ENCODE measurements at regions not wholly inside any gene's neighbourhood (a gene's known extent, or its start where the extent isn't known, plus 50 kb on each side); places are given as distances from the start of the nearest gene placed in this dataset.
"Not testable (repeated sequence)": the region's sequence is repeated elsewhere in the genome, so short reads cannot be mapped to it uniquely, and the experiment has no call there.

- DNase-seq: no peak
These were observed 51.1 kb upstream of the ROPN1 start for GRCh38 chr3:124043023-124043422.

- no peak for DNase-seq
These were observed 53.0 kb upstream of the ROPN1 start for GRCh38 chr3:124044956-124045355.

- DNase-seq: no peak
These were observed 57.3 kb upstream of the ROPN1 start for GRCh38 chr3:124048967-124049798.

GRCh38 chr3:124051636-124052035 is 59.7 kb upstream of the ROPN1 start:
- no peak for DNase-seq

- no peak for DNase-seq
These were observed 61.9 kb upstream of the ROPN1 start for GRCh38 chr3:124053871-124054270.

- DNase-seq: no peak
These were observed 64.9 kb upstream of the ROPN1 start for GRCh38 chr3:124056846-124057245.

- DNase-seq: no peak
These were observed 65.5 kb upstream of the ROPN1 start for GRCh38 chr3:124057420-124057819.

- DNase-seq: peak; percentile 1
These were observed 67.7 kb upstream of the ROPN1 start for GRCh38 chr3:124059580-124059979.

- no peak for DNase-seq
These were observed 71.4 kb upstream of the ROPN1 start for GRCh38 chr3:124063197-124063909.

- no peak for DNase-seq
These were observed 72.1 kb upstream of the ROPN1 start for GRCh38 chr3:124064050-124064449.

GRCh38 chr3:124066543-124066942 is 74.6 kb upstream of the ROPN1 start:
- DNase-seq: not testable (repeated sequence)

- not testable (repeated sequence) for DNase-seq
These were observed 77.8 kb upstream of the ROPN1 start for GRCh38 chr3:124069706-124070105.

GRCh38 chr3:124075090-124075489 is 83.2 kb upstream of the ROPN1 start:
- not testable (repeated sequence) for DNase-seq

- no peak for DNase-seq
These were observed 83.8 kb upstream of the ROPN1 start for GRCh38 chr3:124075753-124076152.

- no peak for DNase-seq
These were observed 84.3 kb upstream of the ROPN1 start for GRCh38 chr3:124076235-124076634.

- DNase-seq: peak; percentile 44
These were observed 87.3 kb upstream of the ROPN1 start for GRCh38 chr3:124078953-124079911.

GRCh38 chr3:124079912-124080276 is 88.0 kb upstream of the ROPN1 start:
- no peak for DNase-seq

- DNase-seq: no peak
These were observed 90.4 kb upstream of the ROPN1 start for GRCh38 chr3:124082343-124082742.

GRCh38 chr3:124084022-124084881 is 92.3 kb upstream of the ROPN1 start:
- DNase-seq: no peak

- DNase-seq: no peak
These were observed 96.9 kb upstream of the ROPN1 start for GRCh38 chr3:124088801-124089200.

GRCh38 chr3:124089214-124089613 is 97.3 kb upstream of the ROPN1 start:
- no peak for DNase-seq

GRCh38 chr3:124091716-124092115 is 99.8 kb upstream of the ROPN1 start:
- no peak for DNase-seq

Measured in activated CD4-positive, alpha-beta T cell treated with anti-CD3 and anti-CD28 coated beads, Interleukin-2, amount 50 U/mL, for 16 hours (primary cell).